GM12865 (cell line): ENCODE measurements at regions not wholly inside any gene's neighbourhood (a gene's known extent, or its start where the extent isn't known, plus 50 kb on each side); places are given as distances from the start of the nearest gene placed in this dataset.

ENCODE experiments used
- DNase-seq: peaks from one replicate; pipeline ENCODE4 v3.0.0; 2010; ENCODE audit warnings: low read depth
- H3K4me3 ChIP-seq: 2 replicates; pipeline ENCODE4 v1.5.1; 2011; ENCODE audit warnings: mild to moderate bottlenecking, low read depth, low read length, control low read depth
- CTCF ChIP-seq: IDR thresholded peaks from 2 replicates; pipeline ENCODE4 v1.5.1; 2011; ENCODE audit warnings: low read length, control low read depth, low read depth, inconsistent platforms; ENCODE audit not compliant: insufficient read depth; ENCODE audit errors: missing control alignments

- no peak for DNase-seq
- TF ChIP-seq CTCF, result no peak
- no peak overlapping the region for H3K4me3 ChIP-seq
Measured at GRCh38 chr10:29850371-29850770, 209.0 kb downstream of the JCAD start.

DNA sequence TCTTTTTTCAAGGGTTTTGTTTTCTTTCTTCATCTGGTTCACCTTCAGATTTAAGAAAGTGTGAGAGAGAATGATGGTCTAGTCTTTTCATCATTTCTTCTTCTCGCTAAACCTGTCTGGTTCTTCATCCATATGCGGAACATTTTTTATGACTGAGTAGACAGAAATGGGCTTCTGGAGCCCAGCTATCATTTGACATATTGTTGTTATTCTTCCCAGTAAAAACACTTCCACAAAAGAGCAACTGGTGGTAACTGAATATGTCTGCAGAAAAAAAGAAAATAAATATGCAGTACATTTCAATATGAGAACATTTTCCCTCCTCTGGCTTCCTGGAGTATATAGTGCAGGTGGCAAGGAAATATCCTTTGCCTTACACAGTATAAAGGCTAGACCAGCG is 209.5 kb downstream of the JCAD start:
- H3K4me3 ChIP-seq, result no peak overlapping the region
- no peak for TF ChIP-seq CTCF
- DNase-seq, result no peak

DNA sequence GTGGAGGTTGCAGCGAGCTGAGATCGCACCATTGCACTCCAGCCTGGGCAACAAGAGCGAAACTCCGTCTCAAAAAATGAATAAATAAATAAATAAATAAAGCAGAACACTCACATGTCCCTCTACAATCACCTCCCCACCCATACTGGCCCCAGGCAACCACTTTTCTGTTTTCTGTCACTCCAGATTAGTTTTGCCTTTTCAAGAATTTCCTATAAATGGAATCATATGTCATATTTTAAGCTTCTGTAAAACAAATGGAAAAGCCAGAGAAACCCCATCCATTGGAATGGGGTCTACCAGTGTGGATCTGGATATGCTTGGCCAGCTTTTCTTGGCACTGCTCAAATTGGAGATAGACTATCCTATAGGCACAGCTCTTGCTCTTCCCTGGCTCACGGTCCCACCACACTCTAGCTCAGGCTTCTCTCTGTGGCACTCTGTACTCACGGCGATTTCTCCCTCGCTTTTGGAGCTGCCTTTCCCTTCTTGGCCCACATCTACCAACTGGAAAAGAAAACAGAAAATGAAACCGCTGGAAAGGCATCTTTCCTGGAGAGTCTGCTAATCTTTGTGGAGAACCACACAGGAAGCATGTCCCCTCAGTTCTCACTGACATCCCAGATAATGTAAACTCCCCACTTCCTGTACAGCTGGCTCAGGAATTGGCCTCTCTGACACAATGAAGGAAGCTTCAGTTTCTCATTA is 210.1 kb downstream of the JCAD start:
- no peak for DNase-seq
- TF ChIP-seq CTCF, result no peak
- no peak overlapping the region for H3K4me3 ChIP-seq

DNA sequence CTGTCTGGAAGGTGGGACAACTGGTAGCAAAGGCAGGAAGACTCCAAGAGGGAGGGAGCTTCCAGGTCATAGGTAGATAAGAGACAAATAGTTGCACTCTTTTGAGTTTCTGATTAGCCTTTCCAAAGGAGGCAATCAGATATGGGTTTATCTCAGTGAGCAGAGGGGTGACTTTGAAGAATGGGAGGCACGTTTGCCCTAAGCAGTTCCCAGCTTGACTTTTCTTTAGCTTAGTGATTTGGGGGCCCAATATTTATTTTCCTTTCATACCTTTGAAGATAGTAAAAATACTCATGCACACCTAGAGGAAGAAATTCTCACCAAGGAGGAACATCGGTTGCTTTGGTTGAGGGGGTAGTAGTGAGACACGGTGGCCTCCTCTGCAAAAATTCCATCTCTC is 212.1 kb upstream of the SVIL start:
- no peak for TF ChIP-seq CTCF
- DNase-seq, result no peak
- H3K4me3 ChIP-seq, result no peak overlapping the region

DNA sequence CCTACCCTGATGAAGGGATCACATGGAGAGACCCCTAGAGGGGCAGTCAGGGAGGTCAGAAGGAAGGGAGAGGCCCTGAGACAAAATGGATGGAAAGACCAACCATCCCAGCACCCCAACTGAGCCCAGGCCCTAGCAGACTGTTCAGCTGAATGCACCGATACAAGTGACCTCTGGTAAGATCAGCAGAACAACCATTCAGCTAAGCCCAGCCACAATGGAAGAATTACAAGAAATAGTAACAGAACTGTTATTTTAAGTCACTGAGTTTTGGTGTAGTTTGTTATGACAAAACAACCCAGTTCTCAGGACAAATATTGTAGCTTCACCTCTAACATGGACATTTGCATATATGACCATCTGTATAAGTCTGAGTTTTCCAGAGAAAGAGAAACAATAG is 210.4 kb upstream of the SVIL start:
- no peak for DNase-seq
- H3K4me3 ChIP-seq, result no peak overlapping the region
- no peak for TF ChIP-seq CTCF

- DNase-seq, result no peak
- H3K4me3 ChIP-seq, result no peak overlapping the region
- no peak for TF ChIP-seq CTCF
Measured at GRCh38 chr10:29843143-29843542, 208.4 kb upstream of the SVIL start.
